ENCODE measurements at regions not wholly inside any gene's neighbourhood (a gene's known extent, or its start where the extent isn't known, plus 50 kb on each side); places are given as distances from the start of the nearest gene placed in this dataset.

DNA sequence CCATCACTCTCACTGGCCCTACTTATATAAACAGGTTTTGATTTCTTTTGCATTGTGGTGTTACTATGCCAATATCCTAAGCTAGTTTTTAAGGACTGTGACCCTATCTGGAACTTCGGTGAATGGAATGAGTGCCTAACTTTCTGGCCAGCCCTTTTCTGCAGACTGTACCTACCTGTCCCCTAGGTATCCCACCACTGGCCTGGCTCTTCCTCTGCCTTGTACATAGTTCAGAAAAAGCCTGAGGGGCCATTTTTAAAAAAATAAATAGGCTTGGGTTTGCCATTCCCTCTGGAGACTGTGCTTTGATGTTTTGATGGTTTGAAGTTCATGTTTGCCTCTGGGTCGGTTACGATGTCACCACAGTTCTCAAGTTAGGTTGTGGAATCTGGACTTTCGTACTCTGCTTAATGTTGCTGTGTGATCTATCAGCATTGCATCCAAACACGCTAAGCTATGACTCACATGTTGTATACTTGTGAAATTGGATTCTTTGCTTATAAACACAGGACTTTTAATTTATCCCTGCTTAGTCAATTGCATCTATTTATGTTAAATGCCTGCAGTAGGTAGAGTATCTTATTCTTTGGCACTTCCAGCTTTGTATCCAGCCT, 182.0 kb downstream of the ANKRD50 start:
- DNase-seq (ENCODE audit: low spot score): no peak

DNA sequence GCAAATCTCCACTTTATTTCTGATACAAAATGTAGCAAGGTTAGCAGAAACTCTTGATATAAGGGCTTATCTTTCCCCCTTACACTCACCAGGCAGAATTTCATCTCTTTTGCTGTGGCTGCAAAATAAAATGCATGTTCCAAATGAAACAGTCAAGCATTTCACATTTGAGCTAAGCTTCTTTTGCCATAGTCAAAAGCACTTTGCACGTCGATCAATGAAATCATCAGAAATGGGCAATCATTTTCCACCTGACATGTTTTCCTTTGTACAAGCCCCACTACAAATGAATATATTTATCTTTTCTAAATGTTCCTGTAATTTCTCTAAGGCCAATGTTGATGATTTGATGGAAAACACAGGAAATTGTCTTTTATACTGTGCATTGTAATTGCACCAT, 178.4 kb downstream of the ANKRD50 start:
- DNase-seq (ENCODE audit: low spot score): no peak

DNA sequence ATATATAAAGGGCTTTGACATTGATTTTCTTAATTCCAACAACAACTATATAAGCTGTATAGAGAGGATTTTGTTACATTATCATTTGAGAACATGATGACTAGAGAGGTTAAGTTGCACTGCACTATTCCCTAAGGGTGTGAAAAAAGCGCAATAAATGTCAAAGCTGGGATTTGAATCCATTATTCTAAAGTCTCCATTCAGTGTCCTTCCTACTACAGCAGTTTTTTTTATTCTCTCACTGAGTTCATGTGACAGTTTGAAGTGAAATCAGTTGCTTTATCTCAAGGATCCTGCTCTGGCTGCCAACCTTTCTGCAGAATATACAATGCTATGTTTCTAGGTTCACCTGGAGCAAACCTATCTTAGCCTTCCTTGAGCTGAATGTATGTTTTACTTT, 177.5 kb downstream of the ANKRD50 start:
- no peak for DNase-seq (ENCODE audit: low spot score)

DNA sequence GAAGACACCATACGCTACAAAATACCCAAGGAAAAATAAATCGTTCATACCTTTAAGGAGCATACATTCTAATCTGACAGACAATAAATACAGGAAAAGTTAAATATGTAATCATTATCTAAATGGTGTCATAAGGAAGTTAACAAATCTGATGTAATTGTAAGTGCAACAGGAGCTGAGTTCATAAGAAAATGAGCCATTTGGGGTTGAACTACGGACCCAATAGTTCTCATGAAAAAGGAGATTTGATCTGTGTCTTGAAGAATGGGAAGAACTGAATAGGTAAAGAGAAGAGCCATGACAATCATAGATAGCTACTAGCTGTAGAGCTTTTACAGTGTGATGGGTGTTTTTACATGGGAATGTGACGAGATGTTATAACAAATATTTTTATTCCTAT, 175.6 kb downstream of the ANKRD50 start:
- no peak for DNase-seq (ENCODE audit: low spot score)

DNA sequence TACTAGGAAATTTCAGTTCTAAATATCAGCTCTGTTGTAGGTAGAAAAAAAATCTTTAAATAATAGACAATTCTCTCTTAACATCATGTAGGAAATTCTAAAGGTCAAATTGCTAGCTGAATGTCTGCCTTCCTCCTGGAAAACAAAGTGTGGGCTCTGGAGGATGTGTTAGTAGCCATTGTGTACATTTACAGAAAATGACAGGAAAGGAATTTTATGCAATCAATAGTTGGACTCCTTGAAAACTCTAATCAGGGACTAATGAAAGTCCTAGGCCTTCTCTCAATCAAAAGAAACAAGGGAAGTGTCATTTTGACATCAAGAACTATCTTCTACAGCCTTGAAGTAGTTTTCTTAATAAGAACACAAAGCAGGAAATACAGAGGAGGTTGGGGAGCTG, 174.6 kb downstream of the ANKRD50 start:
- no peak for DNase-seq (ENCODE audit: low spot score)

DNA sequence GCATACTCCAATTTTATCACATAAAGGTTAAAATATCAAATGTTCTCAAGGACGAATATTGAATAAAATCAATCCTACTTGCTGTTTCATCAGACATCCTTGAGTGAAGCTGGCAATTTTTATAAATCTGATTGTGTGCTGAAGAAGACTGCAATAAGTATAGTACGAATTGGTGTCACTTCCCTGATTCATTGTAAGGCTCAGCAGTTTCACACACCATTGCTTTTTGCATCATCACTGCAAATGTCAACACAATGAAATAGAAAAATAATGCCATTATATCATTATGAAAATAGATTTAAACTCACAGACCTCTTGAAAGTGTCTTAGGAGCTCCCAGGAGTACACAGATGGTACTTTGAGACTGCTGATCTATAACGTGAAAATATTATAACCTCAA, 172.5 kb downstream of the ANKRD50 start:
- no peak for DNase-seq (ENCODE audit: low spot score)

DNA sequence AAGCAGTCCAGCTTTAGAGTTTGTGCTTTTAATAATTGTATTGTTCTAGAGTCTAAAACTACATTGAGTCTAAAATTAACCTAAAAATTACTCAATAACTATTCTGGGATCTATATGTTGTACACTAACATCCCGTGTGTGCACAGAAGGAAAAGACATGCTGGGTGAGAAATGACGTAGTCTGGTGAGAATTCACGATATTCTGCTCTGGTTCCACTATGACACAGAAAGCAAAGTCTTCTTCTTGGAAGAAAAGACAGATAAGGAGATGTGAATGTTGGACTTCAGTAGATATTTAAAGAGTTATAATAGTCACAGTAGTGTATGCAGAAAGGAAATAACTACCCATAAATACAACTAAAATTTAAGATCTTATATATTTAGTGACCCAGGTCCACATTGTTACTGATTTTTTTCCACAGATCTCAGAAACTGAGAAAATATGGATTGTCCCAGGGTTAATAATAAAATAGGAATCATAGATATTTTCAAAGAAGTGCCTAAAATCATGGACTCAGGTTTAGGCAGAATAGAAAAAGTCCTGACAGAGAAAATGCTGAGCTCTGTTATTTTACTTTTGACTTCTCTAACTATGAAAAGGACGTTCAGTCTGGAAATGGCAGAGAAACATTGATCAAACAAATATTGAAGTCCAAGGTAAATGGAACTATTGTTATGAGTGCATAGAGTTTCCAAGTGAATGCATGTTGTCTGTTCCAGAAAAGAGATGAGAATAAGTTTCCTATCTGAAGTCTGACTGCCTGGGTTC, 170.7 kb downstream of the ANKRD50 start:
- DNase-seq (ENCODE audit: low spot score): no peak

DNA sequence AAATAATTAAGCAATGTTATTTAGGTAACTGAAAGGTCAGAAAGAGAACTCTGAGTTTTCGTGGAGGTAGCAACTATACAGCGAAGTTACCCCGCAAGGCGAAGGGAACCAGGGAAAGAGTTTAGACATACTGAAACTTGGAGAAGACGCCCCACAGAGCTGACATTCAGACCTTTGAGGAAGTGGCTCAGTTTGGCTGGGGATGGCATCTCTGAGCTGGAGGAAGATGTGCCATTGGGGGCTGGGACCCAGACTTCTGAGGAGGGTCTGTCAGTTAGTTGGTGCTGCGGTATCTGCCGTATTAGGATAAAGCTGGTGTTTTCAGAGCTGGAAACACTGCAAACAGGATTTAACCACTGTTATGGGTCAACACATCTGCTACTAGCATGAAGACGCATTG, 156.6 kb downstream of the ANKRD50 start:
- DNase-seq (ENCODE audit: low spot score): no peak

DNA sequence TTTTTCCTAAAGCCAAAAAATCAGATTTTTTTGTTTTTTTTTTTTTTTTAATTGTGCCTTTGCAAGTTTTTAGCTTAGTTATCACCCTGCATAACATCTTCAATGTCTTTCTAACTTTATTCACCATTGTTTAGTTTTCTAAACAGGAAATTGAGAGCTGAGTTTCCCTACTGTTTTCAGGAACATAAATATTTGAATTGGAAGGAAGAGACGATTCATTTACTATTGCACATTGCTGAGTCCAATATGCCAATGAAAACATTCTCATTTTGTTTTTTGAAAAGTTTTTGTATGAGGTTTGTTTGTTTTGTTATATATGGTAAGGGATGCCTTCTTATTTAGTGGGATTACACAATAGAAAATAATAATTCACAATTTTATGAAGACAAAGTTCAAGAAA, 148.4 kb downstream of the ANKRD50 start:
- no peak for DNase-seq (ENCODE audit: low spot score)

DNA sequence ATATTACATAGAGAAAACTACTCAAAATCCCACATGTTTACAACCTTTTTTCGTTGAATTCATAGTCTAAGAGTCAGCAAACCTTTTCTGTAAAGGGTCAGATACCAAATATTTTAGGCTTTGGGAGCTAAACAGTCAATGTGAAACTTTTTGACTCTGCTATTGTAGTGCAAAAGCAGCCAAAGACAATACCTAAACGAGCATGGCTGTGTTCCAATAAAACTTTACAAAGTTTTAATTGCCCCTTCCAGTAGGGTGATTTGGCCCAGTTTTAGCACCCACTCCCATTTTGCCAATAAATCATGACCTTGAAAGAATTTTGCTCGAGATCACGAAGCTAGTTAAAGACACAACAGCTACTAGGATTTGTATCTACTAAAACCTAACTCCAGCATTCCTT, 147.2 kb downstream of the ANKRD50 start:
- DNase-seq (ENCODE audit: low spot score): no peak

DNA sequence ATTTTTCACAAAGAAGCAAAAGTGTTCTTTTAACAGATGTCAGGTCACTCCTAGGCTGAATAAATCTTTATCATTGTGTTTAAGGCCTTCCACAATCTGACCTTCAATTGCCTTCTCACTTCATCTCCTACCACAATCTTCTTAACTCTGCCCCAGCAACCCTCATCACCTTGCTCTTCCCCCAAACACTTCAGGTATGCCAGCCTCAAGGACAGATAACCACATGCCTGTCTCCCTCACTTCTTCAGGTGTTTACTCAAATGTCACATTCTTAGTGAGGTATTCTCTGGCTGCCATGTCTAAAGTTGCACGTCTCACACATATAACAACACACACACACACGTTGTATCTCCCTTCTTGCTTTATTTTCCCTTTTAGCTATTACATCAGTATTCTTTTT, 146.5 kb downstream of the ANKRD50 start:
- DNase-seq (ENCODE audit: low spot score): no peak

DNA sequence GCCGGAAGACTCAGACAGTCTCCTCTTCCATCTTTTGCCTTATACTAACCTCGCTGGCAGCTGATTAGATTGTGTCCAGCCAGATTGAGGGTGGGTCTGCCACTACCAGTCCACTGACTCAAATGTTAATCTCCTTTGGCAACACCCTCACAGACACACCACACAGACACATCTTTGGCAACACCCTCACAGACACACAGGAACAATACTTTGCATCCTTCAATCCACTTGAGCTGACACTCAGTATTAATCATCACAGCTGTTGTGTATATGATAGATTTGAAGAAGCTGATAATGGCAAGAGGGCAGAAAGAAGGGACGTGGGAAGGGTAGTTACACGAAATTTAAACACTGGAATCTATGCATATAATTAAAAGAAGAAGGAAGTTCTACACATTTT, 139.5 kb downstream of the ANKRD50 start:
- no peak for DNase-seq (ENCODE audit: low spot score)

DNA sequence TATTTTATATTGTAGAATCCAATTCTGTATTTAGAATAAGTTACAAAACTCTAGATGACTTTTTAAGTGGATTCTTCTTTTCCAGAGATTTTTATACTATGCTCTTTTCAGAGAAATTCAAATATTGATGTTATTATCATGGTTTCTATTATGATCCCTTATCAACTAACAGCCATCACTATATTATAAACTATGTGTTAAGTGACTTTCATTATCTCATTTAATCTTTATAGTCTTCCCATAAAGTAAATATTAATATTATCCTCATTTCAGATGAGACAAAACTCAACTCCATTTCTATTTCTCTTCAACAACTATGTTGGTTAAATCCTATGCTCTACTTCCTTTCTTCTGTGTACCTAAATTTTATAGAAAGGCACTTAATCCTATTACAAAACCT, 132.6 kb downstream of the ANKRD50 start:
- DNase-seq (ENCODE audit: low spot score): no peak

DNA sequence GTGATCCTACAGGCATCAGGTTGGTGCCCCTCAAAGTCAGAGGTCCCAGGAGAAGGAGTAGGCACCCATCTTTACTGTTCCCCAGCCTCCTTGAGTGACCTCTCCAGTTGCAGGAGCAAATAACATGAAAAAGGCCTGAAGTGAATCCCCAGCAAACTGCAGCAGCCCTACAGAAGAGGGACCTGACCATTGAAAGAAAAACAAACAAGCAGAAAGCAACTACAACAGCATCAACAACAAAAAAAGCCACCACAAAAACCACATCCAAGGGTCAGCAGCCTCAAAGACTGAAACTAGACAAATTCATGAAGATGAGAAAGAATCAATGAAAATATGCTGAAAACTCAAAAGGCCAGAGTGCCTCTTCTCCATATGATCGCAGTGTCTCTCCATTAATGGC, 128.7 kb downstream of the ANKRD50 start:
- DNase-seq (ENCODE audit: low spot score): no peak

DNA sequence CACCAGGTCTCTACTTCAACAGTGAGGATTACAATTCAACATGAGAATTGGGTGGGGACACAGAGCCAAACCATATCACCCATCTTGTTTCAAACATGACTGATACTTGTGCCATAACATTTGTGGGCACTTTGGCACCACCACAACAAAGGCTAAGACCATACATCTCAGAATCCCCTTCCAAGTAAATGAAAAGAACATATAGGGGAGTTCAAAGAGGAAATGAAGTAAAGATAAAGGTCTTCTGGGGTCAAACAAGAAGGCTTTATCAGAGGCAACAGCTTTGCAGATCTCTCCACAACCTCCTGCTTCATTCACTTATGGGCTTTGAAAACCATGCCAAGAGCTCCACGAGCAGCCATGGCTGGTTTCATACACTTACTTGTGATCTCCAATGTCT, 122.7 kb downstream of the ANKRD50 start:
- no peak for DNase-seq (ENCODE audit: low spot score)

DNA sequence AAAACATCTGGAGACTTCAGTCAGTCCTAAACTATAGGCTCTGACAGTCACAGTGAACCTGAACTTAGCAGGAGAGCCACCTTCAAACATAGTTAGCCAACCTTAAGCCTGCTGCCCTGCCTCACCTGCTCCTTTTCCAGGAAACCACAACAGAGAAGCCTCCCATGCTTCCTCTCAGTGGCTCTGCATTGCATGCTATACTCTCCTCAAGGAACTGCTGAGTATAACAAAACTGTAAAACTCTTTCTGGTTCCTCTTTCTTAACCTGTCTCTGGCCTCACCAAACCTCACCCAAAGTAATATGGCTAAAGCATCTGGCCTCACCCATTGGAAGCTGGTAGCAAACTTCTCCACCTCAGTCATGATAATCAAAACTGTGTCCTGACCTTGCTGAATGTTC, 122.1 kb downstream of the ANKRD50 start:
- no peak for DNase-seq (ENCODE audit: low spot score)

DNA sequence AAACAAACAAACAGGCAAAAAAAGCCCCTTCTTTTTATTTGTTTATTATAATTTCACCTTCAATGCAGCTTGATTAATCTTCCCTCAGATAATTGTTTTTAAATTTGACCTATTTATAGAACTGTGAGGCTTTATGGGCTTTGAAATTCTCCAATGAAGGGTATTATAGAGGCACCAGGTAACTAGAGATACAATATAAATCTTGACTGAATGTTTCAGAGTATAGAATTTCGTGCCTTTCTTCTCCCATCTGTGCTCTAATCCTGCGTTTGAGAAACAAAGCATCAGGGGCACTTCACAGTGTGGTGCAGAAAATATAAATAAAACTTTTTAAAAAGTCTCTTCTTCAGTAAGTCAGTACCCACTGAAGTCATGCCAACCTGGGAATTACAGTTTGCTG, 120.9 kb downstream of the ANKRD50 start:
- no peak for DNase-seq (ENCODE audit: low spot score)

DNA sequence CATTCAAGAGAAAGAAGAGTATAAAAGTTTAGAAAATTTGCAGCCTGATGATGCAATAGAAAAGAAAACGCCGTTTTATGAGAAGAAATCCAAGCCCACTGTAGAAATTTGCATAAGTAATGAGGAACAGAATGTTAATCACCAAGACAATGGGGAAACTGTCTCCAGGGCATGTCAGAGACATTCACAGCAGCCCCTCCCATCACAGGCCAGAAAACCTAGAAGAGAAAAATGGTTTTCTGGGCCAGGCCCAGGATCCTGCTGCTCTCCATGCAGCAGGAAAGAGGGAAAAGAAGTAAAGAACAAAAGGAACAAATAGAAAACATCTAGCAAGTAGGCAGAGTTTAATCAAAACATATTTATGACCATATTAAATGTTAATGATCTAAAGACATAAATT, 119.0 kb downstream of the ANKRD50 start:
- no peak for DNase-seq (ENCODE audit: low spot score)

DNA sequence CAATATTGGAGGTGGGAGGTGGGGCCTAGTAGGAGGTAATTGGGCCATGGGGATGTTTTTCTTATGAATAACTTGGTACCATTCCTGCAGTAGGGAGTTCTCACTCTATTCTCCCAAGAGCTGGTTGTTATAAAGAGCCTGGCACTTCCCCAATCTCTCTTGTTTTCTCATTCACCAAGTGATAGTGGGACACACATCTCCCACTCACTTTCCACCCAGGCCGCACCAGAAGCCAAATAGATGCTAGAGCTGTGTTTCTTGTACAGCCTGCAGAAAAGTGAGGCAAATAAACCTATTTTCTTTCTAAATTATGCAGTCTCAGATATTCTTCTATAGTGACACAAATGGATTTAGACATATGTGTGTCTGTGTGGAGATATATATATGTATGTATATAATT, 117.6 kb downstream of the ANKRD50 start:
- no peak for DNase-seq (ENCODE audit: low spot score)

DNA sequence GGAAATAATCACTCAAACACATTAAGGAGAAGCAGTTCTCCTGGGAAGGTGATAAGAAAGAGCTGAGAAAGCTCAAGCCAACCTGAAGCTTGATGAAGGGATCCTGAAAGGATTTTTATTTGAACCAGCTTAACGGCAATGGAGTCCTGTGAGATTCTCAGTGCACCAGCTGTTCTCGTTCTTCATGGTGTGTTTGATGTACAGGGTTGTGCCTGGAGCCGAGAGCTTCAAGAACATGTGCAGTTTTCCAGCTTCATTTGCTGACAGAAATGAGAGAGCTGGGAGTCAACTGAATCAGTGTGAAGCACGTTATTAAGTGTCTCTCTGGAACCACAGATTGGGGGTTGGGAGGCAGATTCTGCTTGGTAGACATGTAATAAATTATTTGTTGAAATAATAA, 115.7 kb downstream of the ANKRD50 start:
- DNase-seq (ENCODE audit: low spot score): no peak

DNA sequence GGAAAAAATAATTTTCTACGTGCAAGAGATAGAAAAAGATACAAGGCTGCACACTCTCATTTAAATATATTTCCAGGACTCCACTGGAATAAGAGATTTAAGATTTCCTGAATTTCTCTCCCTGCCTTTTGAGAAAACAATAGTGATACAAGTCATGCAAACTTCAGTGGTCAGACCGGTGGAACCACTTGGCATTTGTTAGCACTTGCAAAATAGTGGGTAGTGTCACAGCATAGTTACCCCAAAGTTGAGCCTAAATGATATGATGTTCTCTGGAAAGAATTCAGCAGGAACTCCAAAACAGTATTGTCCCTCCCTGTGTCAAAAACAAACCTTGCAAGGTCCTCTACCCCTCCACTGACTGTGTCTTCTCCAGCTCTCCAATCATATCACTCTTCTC, 102.3 kb downstream of the ANKRD50 start:
- no peak for DNase-seq (ENCODE audit: low spot score)

Data from hepatic stellate cell (primary cell).